Left lobe of liver (tissue), 2 donors: ENCODE measurements at regions not wholly inside any gene's neighbourhood (a gene's known extent, or its start where the extent isn't known, plus 50 kb on each side); places are given as distances from the start of the nearest gene placed in this dataset.
A peak's percentile ranks its signal among the peaks of the same experiment; 100 is the strongest.

Experiments used
- ATAC-seq: fragments of 200-7000 bp; cut with Tn5 transposase; one replicate; pipeline ENCODE4 v1.9.1; 2020; ENCODE audit warnings: mild to moderate bottlenecking, moderate library complexity
- DNase-seq: peaks from one replicate; pipeline ENCODE4 v3.0.0-alpha.2; 2020; ENCODE audit warnings: low spot score
- donor health status: DM: no; HTN: no; CAD: no; lungs with moderate emphysema.
- donor health status: DM: no; HTN: yes; CAD: no.

DNA sequence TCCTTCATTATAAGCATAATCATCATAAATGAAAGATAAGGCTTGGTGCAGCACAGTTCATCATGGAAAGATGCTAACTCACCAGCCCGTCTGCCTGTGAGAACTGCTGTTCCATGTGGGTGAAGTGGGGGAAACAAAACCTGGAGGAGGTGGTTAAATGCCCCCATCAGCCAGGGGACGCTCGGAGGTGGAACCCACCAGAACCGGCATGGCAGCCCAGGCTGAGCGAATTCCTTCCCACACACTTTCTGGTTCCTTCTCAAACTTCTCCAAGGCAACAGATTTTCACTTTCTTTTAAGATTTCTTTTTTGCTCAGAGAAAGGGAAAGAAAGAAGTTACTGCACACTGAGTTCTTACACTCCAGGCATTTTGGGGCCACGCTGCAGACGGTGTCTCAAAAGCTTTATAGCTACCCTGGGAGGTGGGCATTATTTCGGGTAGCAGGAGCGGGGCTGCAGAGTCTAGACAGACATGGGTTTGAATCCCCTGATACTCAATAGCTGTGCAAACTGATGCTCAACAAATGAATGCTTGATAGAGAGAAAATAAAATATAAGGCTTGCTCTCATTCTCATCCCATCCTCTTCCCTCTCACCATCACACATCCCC lies 190.7 kb downstream of the BCL11B start:
- no peak for ATAC-seq
- no peak for DNase-seq

DNA sequence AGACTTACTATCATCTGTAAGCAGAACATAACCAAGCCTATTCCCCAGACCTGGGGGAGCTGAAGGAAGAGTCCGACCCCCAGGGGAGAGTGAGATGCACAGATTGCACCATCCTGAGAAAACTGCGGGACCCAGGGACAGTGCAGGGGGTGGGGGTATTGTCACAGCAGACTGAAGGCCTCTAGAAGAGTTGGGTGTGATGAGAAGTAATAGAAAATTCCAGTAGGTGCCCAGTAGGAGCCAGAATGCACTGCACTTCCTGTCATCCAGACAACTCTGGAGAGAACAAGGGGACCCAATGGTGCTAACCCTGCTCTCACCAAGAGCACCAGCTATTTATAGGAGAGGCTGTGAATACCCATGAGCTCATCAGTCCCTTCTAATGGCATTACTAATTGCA lies 190.1 kb downstream of the BCL11B start:
- DNase-seq (no peak), ATAC-seq (no peak)

DNA sequence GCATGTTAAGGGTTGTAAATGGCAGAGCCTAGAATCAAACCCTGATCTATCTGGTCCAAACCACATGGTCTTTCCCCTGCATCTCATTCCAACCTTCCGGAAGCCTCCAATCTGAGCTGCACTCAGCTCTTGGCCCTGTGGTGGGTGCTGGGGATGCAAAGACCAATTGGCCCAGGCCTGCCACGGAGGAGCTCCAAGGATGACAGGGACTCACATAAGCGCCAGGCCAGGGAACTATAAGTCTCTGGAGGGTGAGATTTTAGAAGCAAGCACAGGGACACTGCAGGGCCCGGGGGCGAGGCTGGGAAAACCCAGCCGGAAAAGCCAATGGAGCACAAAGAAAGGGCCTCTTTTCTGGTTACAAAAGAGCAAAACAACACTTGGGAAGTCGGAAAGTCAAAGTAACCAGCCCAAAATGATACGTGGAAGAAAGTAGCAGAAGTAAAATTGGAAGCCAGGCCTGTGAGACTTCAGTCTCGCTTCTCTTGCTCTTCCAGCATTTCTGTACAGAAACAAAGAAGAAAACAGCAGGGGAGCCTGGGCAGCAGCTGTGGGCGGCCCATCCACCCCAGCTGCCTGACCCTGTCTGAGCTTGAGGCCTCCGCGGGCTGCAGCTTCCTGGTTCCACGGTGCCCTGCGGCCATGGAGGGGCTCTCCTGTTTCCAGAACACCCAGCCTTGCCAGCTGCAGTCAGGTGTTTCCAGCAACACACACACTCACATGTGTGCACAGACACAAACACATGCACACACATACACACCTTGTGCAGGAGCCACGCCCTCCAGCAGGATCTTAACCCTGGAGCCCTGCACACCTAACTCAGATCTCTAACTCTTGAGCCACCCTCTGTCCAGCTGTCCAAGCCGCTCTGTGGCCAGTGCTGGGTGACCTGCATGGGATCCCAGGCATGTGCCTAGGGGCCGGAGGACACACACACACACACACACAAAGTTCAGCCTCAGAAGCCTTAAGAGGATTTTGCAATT lies 178.2 kb downstream of the BCL11B start:
- ATAC-seq: no peak
- no peak for DNase-seq

DNA sequence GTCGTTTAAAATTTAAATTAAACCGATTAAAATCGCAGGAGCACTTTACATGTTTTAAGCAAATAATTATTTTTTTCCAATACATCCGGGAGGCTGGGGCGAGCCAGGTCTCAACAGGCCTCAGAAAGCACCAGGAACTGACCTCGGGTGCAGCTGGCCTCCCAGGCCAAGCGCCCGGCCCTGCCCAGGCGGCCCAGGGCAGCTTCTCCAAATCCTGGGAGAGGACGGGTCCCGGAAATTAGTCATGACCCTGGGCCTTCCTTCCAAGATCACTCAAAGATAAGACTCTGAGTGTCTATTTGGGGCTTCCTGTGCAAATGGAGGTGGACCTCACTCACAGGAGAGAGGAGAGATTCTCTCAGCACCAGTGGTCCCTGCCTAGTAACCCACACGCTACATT lies 177.1 kb downstream of the BCL11B start:
- DNase-seq (no peak), ATAC-seq (no peak)

DNA sequence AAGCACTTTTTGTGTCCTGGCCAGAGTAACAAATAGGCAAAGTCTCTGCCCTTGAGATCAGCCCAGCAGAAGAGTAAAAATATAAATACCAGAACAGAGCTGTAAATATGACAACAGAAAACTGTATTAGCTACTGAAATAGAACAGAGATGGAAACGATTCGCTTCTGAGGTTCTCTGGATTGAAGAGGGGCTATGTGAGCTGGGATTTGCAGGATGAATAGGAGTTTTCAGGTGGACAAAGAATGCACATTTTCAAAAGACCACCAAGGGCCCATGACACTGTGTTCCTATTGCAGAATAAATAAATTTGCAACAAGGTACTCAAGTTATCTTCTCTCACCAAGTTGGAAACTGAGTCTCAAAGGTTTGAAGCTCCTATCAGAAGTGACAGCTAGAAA lies 176.6 kb downstream of the BCL11B start:
- ATAC-seq: no peak
- DNase-seq: no peak

DNA sequence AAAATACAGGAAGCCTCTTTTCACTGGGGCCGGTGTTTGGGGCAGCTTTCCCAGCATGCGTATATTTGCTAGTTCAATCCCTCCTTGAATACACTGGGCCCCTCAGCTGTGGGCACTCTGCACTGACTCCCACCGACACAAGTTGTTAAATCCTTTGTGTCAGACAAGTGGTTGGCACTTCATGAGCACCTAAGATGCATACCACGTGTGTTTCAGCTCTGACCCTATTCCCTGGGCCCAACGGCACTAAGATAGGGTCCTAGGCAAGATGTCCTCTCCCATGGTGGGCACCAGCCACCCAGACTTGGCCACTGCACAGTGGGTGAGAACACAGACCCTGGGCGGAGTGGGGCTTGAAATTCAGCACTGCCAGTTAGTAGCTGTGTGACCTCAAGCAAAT lies 173.8 kb downstream of the BCL11B start:
- ATAC-seq: no peak
- no peak for DNase-seq

DNA sequence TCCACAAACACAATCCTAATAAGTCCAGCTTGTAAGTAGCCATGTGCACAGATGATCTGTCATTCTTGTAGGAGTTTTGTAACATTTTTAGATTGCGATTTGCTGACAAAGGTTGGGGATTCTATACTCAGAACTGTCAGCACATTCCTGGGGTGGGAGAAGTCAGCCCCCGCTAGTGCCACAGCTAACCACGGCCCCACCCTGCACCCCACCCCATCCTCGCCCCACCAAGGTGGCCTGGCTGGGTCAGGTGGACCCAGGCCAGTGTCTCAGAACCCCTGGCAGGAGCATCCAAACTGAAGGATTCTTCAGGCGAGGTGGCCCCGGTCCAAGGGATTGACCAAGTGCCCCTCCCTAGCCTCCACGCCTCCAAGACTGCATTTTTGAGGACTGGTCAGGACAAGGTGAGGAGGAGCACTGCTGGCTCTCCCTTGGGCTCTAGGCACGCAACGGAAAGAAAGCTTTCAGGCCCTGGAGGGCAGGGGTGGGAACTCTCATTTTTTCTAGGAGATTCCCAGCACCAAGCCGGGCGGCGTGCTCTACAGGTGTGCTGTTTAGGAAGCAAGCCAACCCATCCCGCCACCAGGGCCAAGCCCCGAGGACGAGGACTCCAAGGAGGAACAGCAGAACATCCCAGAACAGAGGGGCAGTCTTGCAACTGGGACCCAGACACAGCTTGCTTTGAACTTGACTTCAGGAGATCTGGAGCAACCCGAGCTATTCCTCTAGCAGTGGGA lies 172.8 kb downstream of the BCL11B start:
- DNase-seq (no peak), ATAC-seq (no peak)

DNA sequence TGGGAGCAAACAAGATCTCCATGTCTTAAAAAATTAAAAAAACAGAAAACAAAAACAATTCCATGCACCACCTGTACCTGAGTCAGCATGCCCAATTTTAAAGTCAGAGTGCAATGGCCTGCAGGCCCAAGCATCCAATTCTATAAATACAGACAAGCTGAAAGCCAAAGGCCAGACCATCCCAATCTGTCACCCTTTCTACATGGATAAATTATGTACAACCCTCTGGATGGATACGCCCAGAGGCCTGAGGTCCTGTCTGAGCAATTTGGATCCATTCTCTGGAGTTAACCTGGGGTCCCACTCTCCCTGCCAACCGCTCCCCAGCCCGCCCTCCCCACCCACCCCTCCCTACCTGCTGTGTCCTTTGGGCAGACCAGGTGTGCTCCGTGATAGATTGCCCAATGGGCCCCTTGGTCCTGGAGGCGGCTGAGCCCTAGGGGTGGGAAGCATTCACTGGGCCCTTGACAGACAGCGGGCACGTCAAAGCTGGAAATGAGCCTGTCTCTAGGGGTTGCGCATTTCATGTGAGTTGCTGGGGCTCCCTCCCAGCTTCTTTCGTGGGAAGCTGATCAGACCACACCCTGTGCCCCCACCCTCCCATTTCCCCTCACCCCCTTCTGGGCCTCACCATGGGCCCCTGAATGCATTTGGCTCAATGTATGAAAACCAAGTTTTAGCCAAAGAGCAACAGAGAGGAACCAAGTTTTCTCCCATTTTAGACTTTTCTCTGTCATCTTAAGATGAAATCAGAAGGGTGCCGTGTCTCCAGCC lies 171.3 kb downstream of the BCL11B start:
- no peak for ATAC-seq
- no peak for DNase-seq

DNA sequence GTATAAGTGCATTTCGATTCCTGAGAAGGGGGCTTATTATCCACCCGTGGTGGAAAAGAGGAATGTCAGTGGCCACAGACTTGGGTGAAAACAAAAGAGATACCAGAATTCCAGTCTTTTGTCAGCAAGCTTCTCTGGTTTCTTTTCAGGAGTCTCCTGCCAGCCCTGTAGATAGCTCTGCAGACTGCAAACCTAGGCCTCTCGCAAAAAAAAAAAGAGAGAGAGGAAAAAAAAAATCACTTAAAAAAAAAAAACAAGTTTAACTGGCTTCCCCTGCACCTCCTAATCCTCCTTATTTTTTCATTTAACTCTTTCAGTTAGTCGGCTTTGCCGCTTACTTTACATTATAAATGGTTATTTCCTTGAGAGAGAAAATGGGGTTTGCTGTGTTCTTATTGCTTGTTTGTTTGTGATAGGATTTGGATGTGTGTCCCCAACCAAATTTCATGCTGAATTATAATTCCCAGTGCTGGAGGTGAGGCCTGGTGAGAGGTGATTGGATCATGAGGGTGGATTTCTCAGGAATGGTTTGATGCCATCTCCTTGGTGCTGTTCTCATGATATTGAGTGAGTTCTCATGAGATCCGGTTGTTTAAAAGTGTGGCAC lies 170.0 kb downstream of the BCL11B start:
- DNase-seq (no peak), ATAC-seq (no peak)

DNA sequence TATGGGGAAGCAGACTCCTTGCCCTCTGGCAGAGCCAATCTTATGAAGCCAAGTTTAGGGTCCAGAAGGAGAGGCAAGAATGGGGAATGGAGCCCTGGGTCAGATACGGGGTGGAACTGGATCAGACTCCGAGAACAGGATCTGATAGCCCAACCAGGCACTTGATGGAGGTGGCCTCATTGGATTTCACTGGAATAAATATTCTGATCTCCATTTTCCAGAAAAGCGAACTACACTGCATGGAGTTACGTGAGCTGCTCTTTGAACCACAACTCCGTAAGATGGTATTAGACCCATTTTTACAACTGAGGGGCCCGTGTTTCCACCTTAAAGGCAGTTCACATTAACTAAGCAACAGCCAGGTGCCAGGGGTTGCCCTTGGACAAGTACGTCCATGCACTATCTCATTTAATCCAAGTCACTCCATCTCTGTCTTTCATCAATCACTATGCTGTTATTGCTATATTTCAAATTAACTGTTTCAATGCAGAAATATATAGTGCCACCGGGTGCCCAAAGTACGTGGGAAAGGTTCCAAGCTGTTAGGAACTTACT lies 155.2 kb downstream of the BCL11B start:
- DNase-seq: peak; percentile 2
- no peak for ATAC-seq

DNA sequence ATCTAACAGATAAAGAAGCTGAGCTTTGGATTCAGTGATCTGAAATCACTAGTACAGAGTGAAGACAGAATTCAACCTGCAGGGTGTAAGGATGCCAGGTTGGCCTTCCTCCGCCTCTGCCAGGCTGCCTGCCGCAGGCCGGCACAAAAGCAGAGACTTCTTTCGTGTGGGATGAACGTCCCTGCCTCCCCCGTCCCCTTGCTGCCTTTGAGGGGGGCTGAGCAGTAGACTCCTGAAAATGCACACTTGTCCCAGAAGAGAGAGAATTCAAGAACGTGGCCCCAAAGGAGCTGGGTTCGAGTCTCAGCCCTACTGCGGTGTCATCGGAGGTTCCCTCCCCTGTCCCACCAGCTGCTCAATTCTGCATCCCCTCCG lies 154.3 kb downstream of the BCL11B start:
- DNase-seq (no peak), ATAC-seq (no peak)

DNA sequence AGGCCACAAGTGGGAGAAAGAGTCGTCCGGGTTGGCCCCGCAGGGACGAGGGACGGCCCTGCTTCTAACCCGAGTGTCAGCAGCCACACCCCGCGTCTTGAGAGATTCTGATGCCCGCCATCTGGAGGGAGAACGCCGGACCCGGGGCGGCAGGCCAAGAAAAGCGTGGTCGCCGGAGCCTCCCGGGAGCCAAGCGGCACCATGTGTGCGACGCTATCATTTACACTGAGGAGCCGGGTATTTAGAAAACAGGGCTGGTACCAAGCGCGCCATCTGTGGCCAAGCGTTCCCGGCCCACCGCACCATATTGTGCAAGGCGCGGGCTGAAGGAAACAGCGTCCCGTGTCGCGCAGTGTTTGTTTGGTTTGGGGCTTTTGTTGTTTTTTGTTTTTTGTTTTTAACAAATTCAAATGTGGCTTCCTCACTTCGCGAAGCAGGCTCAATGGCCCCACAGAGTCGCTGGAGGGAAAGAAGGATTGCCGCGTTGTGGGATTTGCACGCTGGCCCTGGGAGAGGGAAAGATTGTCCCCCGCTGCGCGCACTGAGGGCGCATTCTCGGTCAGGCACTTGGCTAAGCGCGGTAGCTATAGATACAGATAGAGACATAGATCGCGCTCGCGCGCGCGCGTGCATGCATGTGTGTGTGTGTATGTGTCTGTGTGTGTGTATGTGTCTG lies 153.8 kb downstream of the BCL11B start:
- no peak for ATAC-seq

DNA sequence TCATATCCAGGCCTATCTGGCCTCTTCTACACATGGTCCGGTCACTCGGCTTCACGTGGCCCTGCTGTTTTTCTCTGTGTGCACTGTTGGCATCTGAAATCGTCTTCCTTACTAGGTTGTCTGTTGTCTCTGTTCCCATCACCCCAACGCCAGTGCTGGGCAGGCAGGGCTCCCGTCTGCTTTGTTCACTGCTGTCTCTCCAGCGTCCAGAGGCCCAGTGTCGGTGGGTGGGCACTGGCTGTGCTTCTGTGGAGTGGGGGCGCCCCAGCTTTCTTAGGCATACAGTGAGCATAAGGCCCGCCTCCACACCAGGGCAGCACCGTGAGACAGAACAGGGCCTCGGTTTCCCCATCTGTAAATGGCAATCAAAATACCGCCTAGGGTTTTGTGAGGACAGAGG lies 153.1 kb downstream of the BCL11B start:
- no peak for ATAC-seq
- DNase-seq: peak; percentile 19

More for the DNA sequence above, 153.8 kb downstream of the BCL11B start:
- DNase-seq: peak; percentile 26
